B cell (primary cell): ENCODE measurements at regions not wholly inside any gene's neighbourhood (a gene's known extent, or its start where the extent isn't known, plus 50 kb on each side); places are given as distances from the start of the nearest gene placed in this dataset.

Experiments
- ATAC-seq: fragments of 200-7000 bp; cut with Tn5 transposase; one replicate; pipeline ENCODE4 v1.10.0; 2021; ENCODE audit warnings: low read depth, mild to moderate bottlenecking, moderate number of reproducible peaks, moderate library complexity
- CTCF ChIA-PET: fragments of 350-600 bp; sonication (Branson Sonifier 250); formaldehyde crosslinking; loops from one replicate; lab custom pipeline; 2021; ENCODE audit warnings: antibody characterized with exemption, inconsistent platforms; lab: Charles Lee
- POLR2A ChIA-PET: fragments of 350-600 bp; sonication (Branson Sonifier 250); formaldehyde crosslinking; loops from one replicate; lab custom pipeline; 2021; ENCODE audit warnings: antibody characterized with exemption; lab: Charles Lee
- DNase-seq: peaks from one replicate; pipeline ENCODE4 v3.0.0; 2013
- H2AFZ ChIP-seq: 2 replicates; pipeline ENCODE4 v1.6.1; 2012; ENCODE audit warnings: mild to moderate bottlenecking, low read depth, low read length; ENCODE audit not compliant: insufficient read depth, poor library complexity, severe bottlenecking
- H3K27ac ChIP-seq, 2 donors: 1 replicate in 1 of 2; 2 replicates in 1 of 2; pipeline ENCODE4 v1.5.1; 2012 to 2013; ENCODE audit warnings: low read length in 2 of 2, mild to moderate bottlenecking in 2 of 2, moderate library complexity in 1 of 2
- H3K27me3 ChIP-seq, 4 experiments: fragments of 200-600 bp in 1 of 4; sonication (generic) in 1 of 4; replicated peaks in 1 of 4; 1 replicate in 2 of 4; 2 replicates in 2 of 4; pipeline versions ENCODE4 v1.6.1 to v1.7.0; 2013 to 2016; ENCODE audit warnings: low read length in 3 of 4, mild to moderate bottlenecking in 2 of 4, mixed read lengths in 1 of 4, moderate library complexity in 1 of 4; ENCODE audit not compliant: insufficient read depth in 4 of 4, control insufficient read depth in 3 of 4; ENCODE audit errors: control extremely low read depth in 1 of 4
- H3K36me3 ChIP-seq, 2 experiments: replicated peaks in 1 of 2; 1 replicate in 1 of 2; 2 replicates in 1 of 2; pipeline versions ENCODE4 v1.6.1 to v1.7.1; 2013; ENCODE audit warnings: low read length in 1 of 2; ENCODE audit not compliant: insufficient read depth in 2 of 2, control insufficient read depth in 1 of 2; ENCODE audit errors: control extremely low read depth in 1 of 2, extremely low read depth in 1 of 2
- H3K4me1 ChIP-seq, 2 donors: fragments of 200-600 bp in 1 of 2; sonication (generic) in 1 of 2; 1 replicate in 1 of 2; 2 replicates in 1 of 2; pipeline versions ENCODE4 v1.5.1 to v1.6.1; 2013 to 2017; ENCODE audit warnings: low read length in 2 of 2; ENCODE audit not compliant: control insufficient read depth in 2 of 2, insufficient read depth in 2 of 2
- H3K4me2 ChIP-seq: replicated peaks from 2 replicates; pipeline ENCODE3; 2012; ENCODE audit warnings: mild to moderate bottlenecking, low read depth, low read length; ENCODE audit not compliant: poor library complexity, severe bottlenecking
- H3K4me3 ChIP-seq, 5 experiments: fragments of 200-600 bp in 1 of 5; sonication (generic) in 1 of 5; 1 replicate in 3 of 5; 2 replicates in 2 of 5; pipeline versions ENCODE4 v1.5.1 to v1.7.0; 2011 to 2016; ENCODE audit warnings: low read length in 4 of 5, mild to moderate bottlenecking in 4 of 5, low read depth in 2 of 5, control low read depth in 1 of 5, moderate library complexity in 1 of 5; ENCODE audit not compliant: insufficient read depth in 1 of 5; ENCODE audit errors: control extremely low read depth in 1 of 5, extremely low read depth in 1 of 5
- H3K79me2 ChIP-seq: fragments of 200-600 bp; sonication (generic); one replicate; pipeline ENCODE4 v1.6.0; 2016; ENCODE audit warnings: low read length; ENCODE audit not compliant: control insufficient read depth, insufficient read depth
- H3K9ac ChIP-seq: fragments of 200-600 bp; sonication (generic); 2 replicates; pipeline ENCODE4 v1.6.1; 2017; ENCODE audit warnings: mild to moderate bottlenecking, low read length, moderate library complexity
- H3K9me3 ChIP-seq, 3 donors: one replicate each; pipeline versions ENCODE4 v1.6.1 to v1.7.1; 2013; ENCODE audit warnings: low read length in 2 of 3; ENCODE audit not compliant: control insufficient read depth in 2 of 3, insufficient read depth in 1 of 3; ENCODE audit errors: control extremely low read depth in 1 of 3
- H4K20me1 ChIP-seq: 2 replicates; pipeline ENCODE4 v1.6.0; 2012; ENCODE audit warnings: mild to moderate bottlenecking, low read length; ENCODE audit not compliant: insufficient read depth, control insufficient read depth, poor library complexity, severe bottlenecking
- H3K27ac Mint-ChIP-seq: one replicate; pipeline ENCODE4 v1.8.0; 2021; ENCODE audit warnings: mixed read lengths
- H3K27me3 Mint-ChIP-seq: one replicate; pipeline ENCODE4 v1.8.0; 2021; ENCODE audit warnings: mixed read lengths
- H3K4me1 Mint-ChIP-seq: one replicate; pipeline ENCODE4 v1.8.0; 2021; ENCODE audit warnings: mixed read lengths
- H3K4me3 Mint-ChIP-seq: one replicate; pipeline ENCODE4 v1.8.0; 2021; ENCODE audit warnings: mixed read lengths
- H3K9me3 Mint-ChIP-seq: one replicate; pipeline ENCODE4 v1.8.0; 2022; ENCODE audit warnings: mixed read lengths; ENCODE audit not compliant: insufficient read depth
- CTCF ChIP-seq: fragments of 200-600 bp; IDR thresholded peaks from one replicate; pipeline ENCODE4 v1.8.0; 2022; ENCODE audit warnings: antibody characterized with exemption, mild to moderate bottlenecking
- EZH2 ChIP-seq: IDR thresholded peaks from 2 replicates; pipeline ENCODE4 v1.6.1; 2012; ENCODE audit warnings: borderline replicate concordance, low read depth, mild to moderate bottlenecking, moderate library complexity, low read length; ENCODE audit not compliant: insufficient read depth, poor library complexity, severe bottlenecking
- WGBS: methylation state at CpG from one replicate; pipeline ENCODE4 v1.1.5; 2013; ENCODE audit warnings: missing lambda C conversion rate; ENCODE audit not compliant: insufficient coverage; 5-methylcytosine and 5-hydroxymethylcytosine counted together
- intact Hi-C: fragments of 100-400 bp; cut with micrococcal nuclease; formaldehyde crosslinking; loops from one replicate; pipeline ENCODE4 v1.10.0; 2022

- Histone ChIP-seq H3K27ac (no peak overlapping the region), H3K4me3 (no peak overlapping the region), H3K4me1 (no peaks in the 10 kb centered on the region), H3K79me2 (no peaks in the 10 kb centered on the region), H3K9me3 (no peaks in the 10 kb centered on the region), H3K9ac (no peak overlapping the region), H3K36me3 (no peaks in the 10 kb centered on the region), H3K27me3 (no peaks in the 10 kb centered on the region), H3K4me2 (no peak overlapping the region), H2AFZ (no peak overlapping the region), H4K20me1 (no peaks in the 10 kb centered on the region)
- no peak for TF ChIP-seq CTCF
- no peak for TF ChIP-seq EZH2
- Mint-ChIP-seq H3K9me3 (no peaks in the 10 kb centered on the region), H3K4me1 (no peaks in the 10 kb centered on the region), H3K27ac (no peak overlapping the region), H3K4me3 (no peak overlapping the region), H3K27me3 (no peaks in the 10 kb centered on the region)
- DNase-seq (no peak), ATAC-seq (no peak)
- POLR2A ChIA-PET, result no interaction called here
- CTCF ChIA-PET, result no interaction called here
- intact Hi-C loops, result no loop called here
Measured at GRCh38 chr13:103614761-103615160, 548.5 kb upstream of the SLC10A2 start.

GRCh38 chr13:103607995-103608394 is 541.8 kb upstream of the SLC10A2 start:
- no peaks in the 10 kb centered on the region for H3K9me3 Mint-ChIP-seq
- Histone ChIP-seq H3K27me3 (no peaks in the 10 kb centered on the region), H3K27ac (no peak overlapping the region), H3K36me3 (no peaks in the 10 kb centered on the region), H3K4me3 (no peak overlapping the region), H3K9ac (no peak overlapping the region), H4K20me1 (no peaks in the 10 kb centered on the region), H3K79me2 (no peaks in the 10 kb centered on the region), H3K4me2 (no peak overlapping the region), H3K9me3 (peaks cover 0 to 6% (median 0%) of the 10 kb centered on the region in 3 donors), H2AFZ (no peak overlapping the region), H3K4me1 (peaks cover 4 to 5% of the 10 kb centered on the region in 2 donors)
- TF ChIP-seq CTCF (no peak), EZH2 (no peak)
- no CpG with 5 or more reads among the region's 1 CpG for WGBS
- intact Hi-C loops, result no loop called here
- ATAC-seq, result no peak
- H3K27me3 Mint-ChIP-seq, result no peaks in the 10 kb centered on the region
- DNase-seq, result peak; percentile 12
- ChIA-PET CTCF (no interaction called here), POLR2A (no interaction called here)
- H3K4me1 Mint-ChIP-seq, result peaks cover 5% of the 10 kb centered on the region
- H3K27ac Mint-ChIP-seq, result no peak overlapping the region
- H3K4me3 Mint-ChIP-seq, result no peak overlapping the region
